ENCODE measurements at regions not wholly inside any gene's neighbourhood (a gene's known extent, or its start where the extent isn't known, plus 50 kb on each side); places are given as distances from the start of the nearest gene placed in this dataset.

GRCh38 chr5:103923616-103924168 is 361.1 kb upstream of the NUDT12 start:
- no peak for TF ChIP-seq CTCF (conservative IDR thresholded peaks at IDR 0.05; ENCODE audit: low read depth, low read length)
- no peak for DNase-seq (ENCODE audit: low read depth)
- H3K4me3 ChIP-seq (ENCODE audit: low read length) = no peak overlapping the region

- TF ChIP-seq CTCF (conservative IDR thresholded peaks at IDR 0.05; ENCODE audit: low read depth, low read length) = no peak
Measured at GRCh38 chr5:103919506-103919905, 356.9 kb upstream of the NUDT12 start.

GRCh38 chr5:103918668-103919367 is 356.2 kb upstream of the NUDT12 start:
- no peak overlapping the region for H3K4me3 ChIP-seq (ENCODE audit: low read length)
- peak; percentile 91 for DNase-seq (ENCODE audit: low read depth)
- no peak for TF ChIP-seq CTCF (conservative IDR thresholded peaks at IDR 0.05; ENCODE audit: low read depth, low read length)

More at GRCh38 chr5:103919506-103919905, 356.9 kb upstream of the NUDT12 start:
- no peak overlapping the region for H3K4me3 ChIP-seq (ENCODE audit: low read length)
- no peak for DNase-seq (ENCODE audit: low read depth)

GRCh38 chr5:103915081-103915480 is 352.5 kb upstream of the NUDT12 start:
- no peak overlapping the region for H3K4me3 ChIP-seq (ENCODE audit: low read length)
- DNase-seq (ENCODE audit: low read depth) = peak; percentile 59
- TF ChIP-seq CTCF (conservative IDR thresholded peaks at IDR 0.05; ENCODE audit: low read depth, low read length) = no peak

GRCh38 chr5:103910786-103911185 is 348.2 kb upstream of the NUDT12 start:
- TF ChIP-seq CTCF (conservative IDR thresholded peaks at IDR 0.05; ENCODE audit: low read depth, low read length) = no peak
- H3K4me3 ChIP-seq (ENCODE audit: low read length) = no peak overlapping the region

GRCh38 chr5:103910011-103910410 is 347.4 kb upstream of the NUDT12 start:
- no peak overlapping the region for H3K4me3 ChIP-seq (ENCODE audit: low read length)
- no peak for TF ChIP-seq CTCF (conservative IDR thresholded peaks at IDR 0.05; ENCODE audit: low read depth, low read length)
- DNase-seq (ENCODE audit: low read depth) = peak; percentile 51

More at GRCh38 chr5:103910786-103911185, 348.2 kb upstream of the NUDT12 start:
- no peak for DNase-seq (ENCODE audit: low read depth)

GRCh38 chr5:103909391-103909790 is 346.8 kb upstream of the NUDT12 start:
- no peak for TF ChIP-seq CTCF (conservative IDR thresholded peaks at IDR 0.05; ENCODE audit: low read depth, low read length)
- no peak for DNase-seq (ENCODE audit: low read depth)
- H3K4me3 ChIP-seq (ENCODE audit: low read length) = no peak overlapping the region
